ENCODE measurements at regions not wholly inside any gene's neighbourhood (a gene's known extent, or its start where the extent isn't known, plus 50 kb on each side); places are given as distances from the start of the nearest gene placed in this dataset.

- TF ChIP-seq CTCF (IDR thresholded peaks at IDR 0.05; ENCODE audit: low read length) = no peak
- TF ChIP-seq EZH2 (IDR thresholded peaks at IDR 0.05; ENCODE audit: borderline replicate concordance, low read length) = no peak
These were observed 340.8 kb upstream of the SPHKAP start for GRCh38 chr2:228522276-228522675.
